Gastroesophageal sphincter (tissue), 4 donors: ENCODE measurements at regions not wholly inside any gene's neighbourhood (a gene's known extent, or its start where the extent isn't known, plus 50 kb on each side); places are given as distances from the start of the nearest gene placed in this dataset.
"Not testable (repeated sequence)": the region's sequence is repeated elsewhere in the genome, so short reads cannot be mapped to it uniquely, and the experiment has no call there.

ENCODE experiments used
- ATAC-seq: fragments of 150-250 bp; one replicate; pipeline ENCODE4 v1.9.1; 2016; ENCODE audit warnings: mild to moderate bottlenecking, moderate library complexity
- H3K27ac ChIP-seq, 4 donors: fragments of 200-600 bp; sonication (generic) in 3 of 4; 1 replicate in 3 of 4; 2 replicates in 1 of 4; pipeline ENCODE4 v1.5.1; 2016 to 2019
- H3K27me3 ChIP-seq: fragments of 200-600 bp; sonication (generic); one replicate; pipeline ENCODE4 v1.5.1; 2019
- H3K36me3 ChIP-seq, 2 donors: fragments of 200-600 bp; sonication (generic); one replicate each; pipeline ENCODE4 v1.5.1; 2019; ENCODE audit warnings: control low read depth in 1 of 2
- H3K4me1 ChIP-seq, 3 donors: fragments of 200-600 bp; sonication (generic); 1 replicate in 2 of 3; 2 replicates in 1 of 3; pipeline ENCODE4 v1.5.1; 2016 to 2019; ENCODE audit warnings: control low read depth in 2 of 3
- H3K4me3 ChIP-seq, 2 donors: fragments of 200-600 bp; sonication (generic); one replicate each; pipeline ENCODE4 v1.5.1; 2019; ENCODE audit warnings: mild to moderate bottlenecking in 1 of 2, moderate library complexity in 1 of 2
- H3K9me3 ChIP-seq, 3 donors: fragments of 200-600 bp; sonication (generic); one replicate each; pipeline ENCODE4 v1.5.1; 2017 to 2019; ENCODE audit warnings: control low read depth in 2 of 3
- POLR2A ChIP-seq, 2 donors: fragments of 450-650 bp; IDR thresholded peaks; one replicate each; pipeline ENCODE4 v1.6.1; 2017; ENCODE audit warnings: antibody characterized with exemption in 2 of 2, mild to moderate bottlenecking in 2 of 2, moderate library complexity in 1 of 2
- POLR2AphosphoS5 ChIP-seq: sonication (generic); formaldehyde crosslinking; IDR thresholded peaks from one replicate; pipeline ENCODE4 v1.6.1; 2017; ENCODE audit warnings: antibody characterized with exemption
- WGBS, 2 donors: methylation state at CpG; one replicate each; pipeline ENCODE4 v1.1.5; 2018; ENCODE audit warnings: low coverage in 1 of 2; 5-methylcytosine and 5-hydroxymethylcytosine counted together
- TF ChIP-seq, protein P1 (sequence below), 4 experiments: fragments of 200-600 bp in 2 of 4; fragments of 450-650 bp in 2 of 4; sonication (generic) in 1 of 4; IDR thresholded peaks; one replicate each; pipeline ENCODE4 v1.5.1; 2017 to 2019; ENCODE audit warnings: antibody characterized with exemption in 4 of 4, mild to moderate bottlenecking in 2 of 4, moderate library complexity in 2 of 4

DNA sequence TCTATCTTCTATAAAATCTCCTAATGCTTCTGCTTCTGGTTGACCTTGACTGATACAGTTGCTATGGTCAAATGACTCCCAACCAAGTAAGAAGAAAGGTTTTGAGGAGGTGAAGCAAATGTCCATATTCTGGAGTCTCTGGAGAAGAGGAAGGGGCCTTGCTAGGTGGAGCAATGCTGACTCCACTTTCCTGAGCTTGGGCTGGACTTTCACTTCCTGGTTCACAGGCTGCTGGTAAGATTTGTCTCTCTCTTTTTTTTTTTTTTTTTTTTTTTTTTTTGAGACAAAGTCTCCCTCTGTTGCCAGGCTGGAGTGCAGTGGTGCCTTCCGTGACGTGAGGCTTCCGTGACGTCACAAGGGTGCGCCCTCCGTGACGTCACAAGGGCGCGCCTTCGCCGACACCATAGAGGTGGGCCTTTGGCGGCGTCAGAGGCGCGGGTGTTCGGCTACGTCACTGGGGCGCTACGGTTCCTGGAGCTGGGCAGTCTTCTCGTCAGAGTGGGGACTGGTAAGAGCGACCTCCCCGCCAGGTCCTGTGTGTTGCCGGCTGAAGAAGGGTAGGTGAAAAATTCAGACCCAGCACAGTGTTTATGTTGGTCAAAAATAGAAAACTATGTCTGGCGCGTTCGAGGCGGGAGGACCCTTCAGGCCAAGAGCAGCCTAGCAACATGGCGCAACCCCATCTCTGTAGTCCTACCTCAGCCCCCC, 93.7 kb upstream of the METTL14 start:
- TF ChIP-seq POLR2A (IDR thresholded peaks at IDR 0.05) (peak; percentile 34 to 61), POLR2AphosphoS5 (peak; percentile 79)
- TF ChIP-seq, protein P1, sequence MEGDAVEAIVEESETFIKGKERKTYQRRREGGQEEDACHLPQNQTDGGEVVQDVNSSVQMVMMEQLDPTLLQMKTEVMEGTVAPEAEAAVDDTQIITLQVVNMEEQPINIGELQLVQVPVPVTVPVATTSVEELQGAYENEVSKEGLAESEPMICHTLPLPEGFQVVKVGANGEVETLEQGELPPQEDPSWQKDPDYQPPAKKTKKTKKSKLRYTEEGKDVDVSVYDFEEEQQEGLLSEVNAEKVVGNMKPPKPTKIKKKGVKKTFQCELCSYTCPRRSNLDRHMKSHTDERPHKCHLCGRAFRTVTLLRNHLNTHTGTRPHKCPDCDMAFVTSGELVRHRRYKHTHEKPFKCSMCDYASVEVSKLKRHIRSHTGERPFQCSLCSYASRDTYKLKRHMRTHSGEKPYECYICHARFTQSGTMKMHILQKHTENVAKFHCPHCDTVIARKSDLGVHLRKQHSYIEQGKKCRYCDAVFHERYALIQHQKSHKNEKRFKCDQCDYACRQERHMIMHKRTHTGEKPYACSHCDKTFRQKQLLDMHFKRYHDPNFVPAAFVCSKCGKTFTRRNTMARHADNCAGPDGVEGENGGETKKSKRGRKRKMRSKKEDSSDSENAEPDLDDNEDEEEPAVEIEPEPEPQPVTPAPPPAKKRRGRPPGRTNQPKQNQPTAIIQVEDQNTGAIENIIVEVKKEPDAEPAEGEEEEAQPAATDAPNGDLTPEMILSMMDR (IDR thresholded peaks at IDR 0.05): peak in 2 of 4 experiments; percentile 35 to 49
- H3K4me1 ChIP-seq: peaks cover 0 to 13% (median 0%) of the 10 kb centered on the region in 3 donors
- 3% methylated on average over 6 of the region's 28 CpGs; no CpG with 5 or more reads in 1 of the 2 donors for WGBS, 2 donors
- H3K9me3 ChIP-seq, H3K27me3 ChIP-seq, H3K36me3 ChIP-seq: not testable (repeated sequence)
- peak overlapping the region; percentile 45 to 55 for H3K4me3 ChIP-seq
- H3K27ac ChIP-seq: peak overlapping the region; percentile 76 to 87 (median 80)
- peak; percentile 98 for ATAC-seq

DNA sequence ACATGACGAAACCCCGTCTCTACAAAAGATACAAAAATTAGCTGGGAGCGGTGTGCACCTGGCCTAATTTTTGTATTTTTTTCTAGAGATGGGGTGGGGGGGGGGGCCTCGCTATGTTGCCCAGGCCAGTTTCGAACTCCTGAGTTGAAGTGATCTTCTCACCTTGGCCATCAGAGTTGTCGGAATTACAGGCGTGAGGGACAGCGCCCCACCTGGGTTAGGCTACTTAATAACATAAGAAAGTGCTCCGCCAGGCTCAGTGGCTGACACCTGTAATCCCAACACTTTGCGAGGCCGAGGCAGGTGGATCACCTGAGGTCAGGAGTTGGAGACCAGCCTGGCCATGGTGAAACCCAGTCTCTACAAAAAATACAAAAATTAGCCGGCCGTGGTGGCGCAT, 92.9 kb upstream of the METTL14 start:
- WGBS, 2 donors: 83 to 94% methylated on average over 2 to 3 of the region's 14 CpGs
- Histone ChIP-seq H3K36me3 (peaks cover 0 to 15% of the 10 kb centered on the region in 2 donors), H3K4me1 (peaks cover 0 to 11% (median 0%) of the 10 kb centered on the region in 3 donors), H3K27ac (peak overlapping the region; percentile 76 to 87 (median 80)), H3K4me3 (peak overlapping the region; percentile 45 to 55)
- not testable (repeated sequence) for H3K27me3 ChIP-seq, H3K9me3 ChIP-seq, ATAC-seq

GRCh38 chr4:118595883-118596282, 89.3 kb upstream of the METTL14 start:
- H3K4me1 ChIP-seq, H3K27me3 ChIP-seq, ATAC-seq, H3K9me3 ChIP-seq, H3K27ac ChIP-seq, H3K4me3 ChIP-seq: not testable (repeated sequence)
- peaks cover 0 to 33% of the 10 kb centered on the region in 2 donors for H3K36me3 ChIP-seq
- 100% methylated on average over 1 of the region's 3 CpGs; no CpG with 5 or more reads in 1 of the 2 donors for WGBS, 2 donors

DNA sequence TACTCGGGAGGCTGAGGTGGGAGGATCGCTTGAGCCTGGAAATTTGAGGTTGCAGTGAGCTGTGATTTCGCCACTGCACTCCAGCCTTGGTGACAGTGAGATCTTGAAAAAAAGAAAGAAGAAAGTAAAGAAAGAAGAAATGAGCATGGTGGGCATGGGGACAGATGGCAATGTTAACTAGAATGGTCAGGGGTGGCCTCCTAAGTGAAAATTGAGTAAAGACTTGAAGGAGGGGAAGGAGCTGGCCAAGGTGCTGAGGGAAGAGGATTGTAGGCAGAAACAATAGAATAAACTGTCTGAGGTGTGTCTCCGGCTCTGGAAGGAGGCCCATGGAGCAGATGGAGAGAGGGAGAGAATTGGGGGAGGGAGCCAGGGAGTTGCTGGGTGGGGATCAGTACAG, 60.1 kb upstream of the METTL14 start:
- H3K27me3 ChIP-seq, H3K36me3 ChIP-seq, ATAC-seq, H3K9me3 ChIP-seq, H3K4me1 ChIP-seq, H3K27ac ChIP-seq, H3K4me3 ChIP-seq: not testable (repeated sequence)
- WGBS, 2 donors: 83 to 86% methylated on average over 2 to 4 of the region's 4 CpGs

- peaks cover 0 to 45% of the 10 kb centered on the region in 2 donors for H3K36me3 ChIP-seq
- H3K27ac ChIP-seq, H3K4me3 ChIP-seq, H3K27me3 ChIP-seq, ATAC-seq, H3K4me1 ChIP-seq, H3K9me3 ChIP-seq: not testable (repeated sequence)
- no CpG with 5 or more reads among the region's 2 CpGs for WGBS, 2 donors
Measured at GRCh38 chr4:118629697-118630096, 55.5 kb upstream of the METTL14 start.

- not testable (repeated sequence) for H3K9me3 ChIP-seq, H3K27me3 ChIP-seq, H3K4me3 ChIP-seq, H3K4me1 ChIP-seq, H3K27ac ChIP-seq, ATAC-seq
- peaks cover 0 to 45% of the 10 kb centered on the region in 2 donors for H3K36me3 ChIP-seq
- WGBS, 2 donors: no CpG with 5 or more reads among the region's 7 CpGs
Measured at GRCh38 chr4:118630897-118631296, 54.3 kb upstream of the METTL14 start.

GRCh38 chr4:118631321-118632050, 53.7 kb upstream of the METTL14 start:
- not testable (repeated sequence) for H3K4me3 ChIP-seq, ATAC-seq, H3K27me3 ChIP-seq, H3K27ac ChIP-seq, H3K4me1 ChIP-seq, H3K9me3 ChIP-seq
- 83 to 100% methylated on average over 7 to 10 of the region's 11 CpGs for WGBS, 2 donors
- peaks cover 0 to 45% of the 10 kb centered on the region in 2 donors for H3K36me3 ChIP-seq

DNA sequence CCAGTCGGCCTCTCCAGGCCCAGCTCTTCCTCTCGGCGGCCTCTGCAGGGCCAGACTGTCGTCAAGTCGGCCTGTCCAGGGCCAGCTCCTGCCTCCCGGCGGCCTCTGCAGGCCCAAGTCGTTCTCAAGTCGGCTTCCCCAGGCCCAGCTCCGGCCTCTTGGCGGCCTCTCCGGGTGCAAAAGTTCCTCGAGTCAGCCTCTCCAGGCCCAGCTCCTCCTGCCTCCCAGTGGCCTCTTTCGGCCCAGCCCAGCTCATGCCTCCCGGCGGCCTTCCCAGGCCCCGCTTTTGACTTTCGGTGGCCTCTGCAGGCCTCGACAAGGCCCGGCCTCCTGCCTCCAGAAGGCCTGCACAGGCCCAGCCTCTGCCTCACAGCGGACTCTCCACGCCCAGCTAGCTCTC, 51.7 kb upstream of the METTL14 start:
- not testable (repeated sequence) for H3K9me3 ChIP-seq, H3K4me1 ChIP-seq, H3K4me3 ChIP-seq, H3K27me3 ChIP-seq, ATAC-seq, H3K27ac ChIP-seq
- 93 to 94% methylated on average over 9 to 12 of the region's 22 CpGs for WGBS, 2 donors
- peaks cover 0 to 45% of the 10 kb centered on the region in 2 donors for H3K36me3 ChIP-seq

DNA sequence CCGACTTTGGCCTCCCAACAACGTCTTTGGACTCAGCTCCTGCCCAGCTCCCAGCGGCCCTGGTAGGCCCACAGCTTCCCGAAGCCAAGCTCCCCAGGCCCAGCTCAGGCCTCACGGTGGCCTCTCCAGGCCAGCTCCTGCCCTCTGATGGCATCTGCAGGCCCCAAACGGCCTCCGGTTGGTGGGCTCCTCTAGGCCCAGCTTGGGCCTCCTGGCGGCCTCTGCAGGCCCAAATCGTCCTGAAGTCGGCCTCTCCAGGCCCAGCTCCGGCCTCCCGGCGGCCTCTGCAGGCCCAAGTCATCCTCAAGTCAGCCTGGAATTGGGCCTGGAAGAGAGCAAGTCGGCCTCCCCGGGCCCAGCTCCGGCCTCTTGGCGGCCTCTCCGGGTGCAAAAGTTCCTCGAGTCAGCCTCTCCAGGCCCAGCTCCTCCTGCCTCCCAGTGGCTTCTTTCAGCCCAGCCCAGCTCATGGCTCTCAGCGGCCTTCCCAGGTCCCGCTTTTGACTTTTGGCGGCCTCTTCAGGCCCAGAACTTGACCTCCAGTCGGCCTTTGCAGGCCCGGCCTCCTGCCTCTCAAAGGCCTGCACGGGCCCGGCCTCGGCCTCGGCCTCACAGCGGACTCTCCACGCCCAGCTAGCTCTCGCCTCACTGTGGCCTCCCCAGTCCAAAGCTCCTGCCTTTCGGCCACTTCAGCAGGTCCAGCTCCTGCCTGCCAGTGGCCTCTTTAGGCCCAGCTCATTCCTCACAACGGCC, 50.9 kb upstream of the METTL14 start:
- not testable (repeated sequence) for H3K27me3 ChIP-seq, H3K27ac ChIP-seq, ATAC-seq, H3K4me1 ChIP-seq, H3K9me3 ChIP-seq, H3K4me3 ChIP-seq
- peaks cover 0 to 45% of the 10 kb centered on the region in 2 donors for H3K36me3 ChIP-seq
- WGBS, 2 donors: 97% methylated on average over 5 of the region's 33 CpGs; no CpG with 5 or more reads in 1 of the 2 donors
